ENCODE measurements at regions not wholly inside any gene's neighbourhood (a gene's known extent, or its start where the extent isn't known, plus 50 kb on each side); places are given as distances from the start of the nearest gene placed in this dataset.

GRCh38 chr5:163244445-163244987 is 192.9 kb upstream of the CCNG1 start:
- TF ChIP-seq REST (IDR thresholded peaks at IDR 0.05; ENCODE audit: insufficient read depth in 1 of 2, low read depth in 2 of 2, low read length in 1 of 2) (no peak), POLR2AphosphoS5 (IDR thresholded peaks at IDR 0.05; ENCODE audit: low read depth, low read length) (no peak)

Measured in Panc1 (cell line).